ENCODE measurements at regions not wholly inside any gene's neighbourhood (a gene's known extent, or its start where the extent isn't known, plus 50 kb on each side); places are given as distances from the start of the nearest gene placed in this dataset.

GRCh38 chr13:23959231-23959862 lies 62.0 kb upstream of the C1QTNF9B start:
- TF ChIP-seq CTCF (IDR thresholded peaks at IDR 0.05; ENCODE audit: low read depth, low read length, poor library complexity, severe bottlenecking) (no peak), EZH2phosphoT487 (IDR thresholded peaks at IDR 0.05; ENCODE audit: borderline replicate concordance, low read length) (no peak)
